Chondrocyte (in vitro differentiated cells): ENCODE measurements at regions not wholly inside any gene's neighbourhood (a gene's known extent, or its start where the extent isn't known, plus 50 kb on each side); places are given as distances from the start of the nearest gene placed in this dataset.

Experiments used
- DNase-seq: peaks from one replicate; pipeline ENCODE4 v3.0.0; 2021; ENCODE audit warnings: mixed read lengths, low spot score
- H3K27ac Mint-ChIP-seq: one replicate; pipeline ENCODE4 v1.8.0; 2021; ENCODE audit warnings: mild to moderate bottlenecking, moderate library complexity, mixed read lengths; ENCODE audit not compliant: unreplicated experiment
- H3K27me3 Mint-ChIP-seq: 2 replicates; pipeline ENCODE4 v1.8.0; 2021; ENCODE audit warnings: low read depth, mixed read lengths
- H3K36me3 Mint-ChIP-seq: 2 replicates; pipeline ENCODE4 v1.8.0; 2021; ENCODE audit warnings: low read depth, mixed read lengths
- H3K4me1 Mint-ChIP-seq: 2 replicates; pipeline ENCODE4 v1.8.0; 2021; ENCODE audit warnings: low read depth, mild to moderate bottlenecking, mixed read lengths
- H3K4me3 Mint-ChIP-seq: one replicate; pipeline ENCODE4 v1.8.0; 2021; ENCODE audit warnings: mild to moderate bottlenecking, moderate library complexity, mixed read lengths; ENCODE audit not compliant: unreplicated experiment
- H3K9me3 Mint-ChIP-seq: 2 replicates; pipeline ENCODE4 v1.8.0; 2021; ENCODE audit warnings: low read depth, mixed read lengths
- CTCF ChIP-seq: fragments of 200-600 bp; sonication (generic); IDR thresholded peaks from 2 replicates; pipeline ENCODE4 v1.5.0; 2021; ENCODE audit warnings: antibody characterized with exemption, mild to moderate bottlenecking, moderate library complexity

- Mint-ChIP-seq H3K27me3 (peaks cover 17% of the 10 kb centered on the region), H3K27ac (no peak overlapping the region), H3K4me3 (no peak overlapping the region), H3K4me1 (peaks cover 16% of the 10 kb centered on the region), H3K9me3 (no peaks in the 10 kb centered on the region), H3K36me3 (no peaks in the 10 kb centered on the region)
- no peak for DNase-seq
- no peak for TF ChIP-seq CTCF
These were observed 91.0 kb upstream of the SFSWAP start for GRCh38 chr12:131619736-131620506.

- Mint-ChIP-seq H3K4me3 (no peak overlapping the region), H3K27ac (no peak overlapping the region), H3K4me1 (peaks cover 16% of the 10 kb centered on the region), H3K36me3 (no peaks in the 10 kb centered on the region), H3K9me3 (no peaks in the 10 kb centered on the region), H3K27me3 (peaks cover 17% of the 10 kb centered on the region)
- TF ChIP-seq CTCF = no peak
- DNase-seq = no peak
These were observed 90.4 kb upstream of the SFSWAP start for GRCh38 chr12:131620520-131620919.

- peaks cover 12% of the 10 kb centered on the region for H3K4me1 Mint-ChIP-seq
- no peaks in the 10 kb centered on the region for H3K9me3 Mint-ChIP-seq
- no peak for TF ChIP-seq CTCF
- no peak overlapping the region for H3K27ac Mint-ChIP-seq
- no peaks in the 10 kb centered on the region for H3K36me3 Mint-ChIP-seq
- H3K27me3 Mint-ChIP-seq = peaks cover 18% of the 10 kb centered on the region
- no peak overlapping the region for H3K4me3 Mint-ChIP-seq
- DNase-seq = no peak
These were observed 89.8 kb upstream of the SFSWAP start for GRCh38 chr12:131620946-131621681.

DNA sequence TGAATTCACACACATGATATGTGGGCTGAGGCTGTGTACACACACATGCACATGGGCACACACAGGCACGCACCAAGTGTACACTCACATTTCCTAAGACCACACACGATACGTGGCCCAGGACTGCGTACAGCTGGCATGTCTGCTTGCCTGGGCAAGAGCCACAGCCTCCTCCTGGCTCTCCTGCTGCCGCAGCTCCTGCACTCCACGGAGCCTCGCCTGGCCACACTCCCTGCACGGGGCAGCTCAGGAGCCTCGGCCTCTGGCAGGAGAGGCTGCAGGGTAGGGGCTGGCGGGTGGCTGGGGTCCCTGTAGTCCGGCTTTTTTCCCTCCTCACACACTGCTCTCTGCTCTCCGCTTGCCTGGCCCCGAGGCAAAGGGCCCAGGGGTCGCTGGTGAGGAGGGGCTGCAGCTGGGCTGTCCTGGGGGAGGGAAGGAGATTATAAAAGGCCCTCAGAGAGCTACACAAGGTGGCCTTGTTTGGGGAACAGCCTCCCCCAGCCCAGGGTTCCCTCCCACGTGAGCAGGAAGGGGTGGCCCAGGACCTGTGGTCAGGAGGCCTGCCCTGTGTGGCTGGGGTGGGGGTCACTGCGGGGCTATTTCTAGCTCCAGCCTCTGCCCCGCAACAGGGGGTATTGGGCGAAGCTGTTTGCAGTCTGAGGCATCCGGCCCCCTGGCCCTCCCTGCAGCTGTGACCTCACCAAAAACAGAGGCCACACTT lies 89.0 kb upstream of the SFSWAP start:
- Mint-ChIP-seq H3K4me1 (peaks cover 12% of the 10 kb centered on the region), H3K9me3 (no peaks in the 10 kb centered on the region), H3K36me3 (no peaks in the 10 kb centered on the region), H3K4me3 (no peak overlapping the region), H3K27me3 (peaks cover 19% of the 10 kb centered on the region), H3K27ac (no peak overlapping the region)
- no peak for TF ChIP-seq CTCF
- DNase-seq = peak; percentile 86

GRCh38 chr12:131622422-131622955 lies 88.4 kb upstream of the SFSWAP start:
- Mint-ChIP-seq H3K4me3 (no peak overlapping the region), H3K27me3 (peaks cover 19% of the 10 kb centered on the region), H3K4me1 (peaks cover 12% of the 10 kb centered on the region), H3K9me3 (no peaks in the 10 kb centered on the region), H3K36me3 (no peaks in the 10 kb centered on the region), H3K27ac (no peak overlapping the region)
- no peak for TF ChIP-seq CTCF
- DNase-seq = no peak
